HEK293T (cell line): ENCODE measurements at regions not wholly inside any gene's neighbourhood (a gene's known extent, or its start where the extent isn't known, plus 50 kb on each side); places are given as distances from the start of the nearest gene placed in this dataset.

Source experiments
- BHLHE40 ChIP-seq: fragments of 450-650 bp; IDR thresholded peaks from 2 replicates; pipeline ENCODE4 v1.6.1; 2016; ENCODE audit warnings: mild to moderate bottlenecking, moderate library complexity, borderline replicate concordance
- CTBP1 ChIP-seq: fragments of 450-650 bp; IDR thresholded peaks from 2 replicates; pipeline ENCODE4 v1.6.1; 2016; ENCODE audit warnings: borderline replicate concordance
- FOXK2 ChIP-seq: fragments of 450-650 bp; IDR thresholded peaks from 2 replicates; pipeline ENCODE4 v1.6.1; 2016; ENCODE audit warnings: mild to moderate bottlenecking
- FOXM1 ChIP-seq: fragments of 450-650 bp; IDR thresholded peaks from 2 replicates; pipeline ENCODE4 v1.6.1; 2017; ENCODE audit warnings: mild to moderate bottlenecking, borderline replicate concordance
- HDGF ChIP-seq: fragments of 450-650 bp; IDR thresholded peaks from 2 replicates; pipeline ENCODE4 v1.6.1; 2017; ENCODE audit warnings: antibody characterized with exemption, borderline replicate concordance
- L3MBTL2 ChIP-seq: fragments of 450-650 bp; conservative IDR thresholded peaks from 2 replicates; pipeline ENCODE4 v1.6.1; 2016; ENCODE audit warnings: mild to moderate bottlenecking
- PKNOX1 ChIP-seq: fragments of 450-650 bp; IDR thresholded peaks from 2 replicates; pipeline ENCODE4 v1.6.1; 2016
- SP1 ChIP-seq: fragments of 450-650 bp; IDR thresholded peaks from 2 replicates; pipeline ENCODE4 v1.6.1; 2017
- SUZ12 ChIP-seq: fragments of 450-650 bp; IDR thresholded peaks from 2 replicates; pipeline ENCODE4 v1.6.1; 2016; ENCODE audit warnings: mild to moderate bottlenecking
- TARDBP ChIP-seq: fragments of 450-650 bp; IDR thresholded peaks from 2 replicates; pipeline ENCODE4 v1.6.1; 2016
- ZNF384 ChIP-seq: fragments of 450-650 bp; IDR thresholded peaks from 2 replicates; pipeline ENCODE4 v1.6.1; 2016

- TF ChIP-seq FOXM1 (no peak), PKNOX1 (no peak), L3MBTL2 (no peak), BHLHE40 (no peak), ZNF384 (no peak), SUZ12 (no peak), FOXK2 (no peak), SP1 (no peak), CTBP1 (no peak), HDGF (no peak), TARDBP (no peak)
Observed at GRCh38 chr20:21780528-21780927, 75.1 kb downstream of the PAX1 start.
